Hepatocyte (in vitro differentiated cells): ENCODE measurements at regions not wholly inside any gene's neighbourhood (a gene's known extent, or its start where the extent isn't known, plus 50 kb on each side); places are given as distances from the start of the nearest gene placed in this dataset.
A peak's percentile ranks its signal among the peaks of the same experiment; 100 is the strongest.

Source experiments
- DNase-seq: peaks from one replicate; pipeline ENCODE4 v3.0.0-alpha.2; 2016; ENCODE audit warnings: low spot score
- H2AFZ ChIP-seq: fragments of 200-600 bp; sonication (generic); 2 replicates; pipeline ENCODE4 v1.6.0; 2016; ENCODE audit warnings: antibody characterized with exemption, mild to moderate bottlenecking
- H3K27ac ChIP-seq: fragments of 200-600 bp; sonication (generic); 2 replicates; pipeline ENCODE4 v1.5.1; 2016; ENCODE audit warnings: mild to moderate bottlenecking
- H3K27me3 ChIP-seq: fragments of 200-600 bp; sonication (generic); 2 replicates; pipeline ENCODE4 v1.6.1; 2016
- H3K36me3 ChIP-seq: fragments of 200-600 bp; sonication (generic); replicated peaks from 2 replicates; pipeline ENCODE4 v1.5.1; 2016; ENCODE audit warnings: low read depth; ENCODE audit not compliant: insufficient read depth
- H3K4me1 ChIP-seq: fragments of 200-600 bp; sonication (generic); 2 replicates; pipeline ENCODE4 v1.5.1; 2016; ENCODE audit warnings: mild to moderate bottlenecking, moderate library complexity; ENCODE audit not compliant: insufficient read depth
- H3K4me2 ChIP-seq: fragments of 200-600 bp; sonication (generic); 2 replicates; pipeline ENCODE4 v1.6.0; 2016
- H3K4me3 ChIP-seq: fragments of 200-600 bp; sonication (generic); 2 replicates; pipeline ENCODE4 v1.5.1; 2016; ENCODE audit warnings: mild to moderate bottlenecking
- H3K79me2 ChIP-seq: fragments of 200-600 bp; sonication (generic); 2 replicates; pipeline ENCODE4 v1.6.0; 2017; ENCODE audit warnings: mild to moderate bottlenecking
- H3K9me2 ChIP-seq: fragments of 200-600 bp; sonication (generic); replicated peaks from 2 replicates; pipeline ENCODE4 v1.6.0; 2017; ENCODE audit warnings: mild to moderate bottlenecking; ENCODE audit not compliant: insufficient read depth
- H3K9me3 ChIP-seq: fragments of 200-600 bp; sonication (generic); 2 replicates; pipeline ENCODE4 v1.5.1; 2016; ENCODE audit warnings: low read depth, mild to moderate bottlenecking
- H4K20me1 ChIP-seq: fragments of 200-600 bp; sonication (generic); 2 replicates; pipeline ENCODE4 v1.6.0; 2016; ENCODE audit warnings: mild to moderate bottlenecking; ENCODE audit not compliant: insufficient read depth, poor library complexity, severe bottlenecking
- CTCF ChIP-seq: fragments of 200-600 bp; sonication (generic); IDR thresholded peaks from 2 replicates; pipeline ENCODE4 v1.5.1; 2016; ENCODE audit warnings: antibody characterized with exemption, mild to moderate bottlenecking; ENCODE audit not compliant: poor library complexity
- EZH2 ChIP-seq: fragments of 200-600 bp; sonication (generic); IDR thresholded peaks from 2 replicates; pipeline ENCODE4 v1.6.1; 2016; ENCODE audit warnings: antibody characterized with exemption, mild to moderate bottlenecking, borderline replicate concordance
- EZH2phosphoT487 ChIP-seq: fragments of 200-600 bp; sonication (generic); IDR thresholded peaks from one replicate; pipeline ENCODE4 v1.6.1; 2018; ENCODE audit warnings: antibody characterized with exemption, mild to moderate bottlenecking, low read depth, moderate library complexity; ENCODE audit not compliant: unreplicated experiment, severe bottlenecking
- WGBS: methylation state at CpG from one replicate; pipeline ENCODE4 v1.1.6; 2016; ENCODE audit warnings: low lambda C conversion rate; ENCODE audit errors: missing lambda C conversion rate; 5-methylcytosine and 5-hydroxymethylcytosine counted together

DNA sequence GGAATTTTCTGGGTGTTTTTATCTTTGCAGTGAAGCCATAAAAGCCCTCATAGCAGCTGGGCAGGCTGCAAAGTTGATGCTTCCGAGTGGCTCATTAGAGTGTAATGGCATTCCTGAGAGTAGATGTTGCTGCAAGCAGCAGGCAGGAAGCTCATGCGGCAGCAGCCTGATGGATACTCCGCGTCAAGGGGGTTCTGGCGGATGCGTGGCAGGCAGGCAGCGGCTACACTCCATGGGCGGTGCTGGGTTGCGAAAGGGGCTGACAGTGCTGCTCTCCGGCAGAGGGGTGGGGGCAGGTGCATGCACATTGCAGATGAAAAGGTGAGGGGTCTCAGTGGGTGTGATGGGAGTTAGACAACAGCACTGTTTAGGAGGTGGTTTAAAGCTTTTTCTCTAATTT, 93.2 kb upstream of the AJAP1 start:
- Histone ChIP-seq H3K36me3 (no peaks in the 10 kb centered on the region), H3K4me1 (no peaks in the 10 kb centered on the region), H3K27me3 (no peaks in the 10 kb centered on the region), H4K20me1 (no peaks in the 10 kb centered on the region), H3K4me3 (no peak overlapping the region), H3K9me3 (no peaks in the 10 kb centered on the region), H2AFZ (no peak overlapping the region), H3K27ac (no peak overlapping the region), H3K9me2 (no peaks in the 10 kb centered on the region), H3K4me2 (no peak overlapping the region), H3K79me2 (no peaks in the 10 kb centered on the region)
- 37% methylated on average over 10 of the region's 10 CpGs for WGBS
- DNase-seq = peak; percentile 23
- TF ChIP-seq EZH2phosphoT487 (no peak), EZH2 (no peak), CTCF (no peak)

DNA sequence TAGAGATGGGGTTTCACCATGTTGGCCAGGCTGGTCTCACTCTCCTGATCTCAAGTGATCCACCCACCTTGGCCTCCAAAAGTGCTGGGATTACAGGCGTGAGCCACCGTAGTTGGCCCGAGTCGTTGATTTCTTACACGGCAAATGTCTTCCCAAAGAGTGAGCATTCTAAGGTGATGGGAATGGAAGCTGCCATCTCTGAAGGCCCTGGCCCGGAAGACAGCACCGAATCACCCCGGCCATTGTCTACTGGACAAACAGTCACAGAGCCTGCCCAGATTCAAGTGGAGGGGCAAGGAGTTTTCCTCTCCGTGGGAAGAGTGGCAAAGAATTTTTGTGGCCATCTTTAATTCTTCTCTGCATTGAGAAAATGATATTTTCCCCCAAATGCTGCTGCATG, 92.1 kb upstream of the AJAP1 start:
- no peak overlapping the region for H3K4me2 ChIP-seq

DNA sequence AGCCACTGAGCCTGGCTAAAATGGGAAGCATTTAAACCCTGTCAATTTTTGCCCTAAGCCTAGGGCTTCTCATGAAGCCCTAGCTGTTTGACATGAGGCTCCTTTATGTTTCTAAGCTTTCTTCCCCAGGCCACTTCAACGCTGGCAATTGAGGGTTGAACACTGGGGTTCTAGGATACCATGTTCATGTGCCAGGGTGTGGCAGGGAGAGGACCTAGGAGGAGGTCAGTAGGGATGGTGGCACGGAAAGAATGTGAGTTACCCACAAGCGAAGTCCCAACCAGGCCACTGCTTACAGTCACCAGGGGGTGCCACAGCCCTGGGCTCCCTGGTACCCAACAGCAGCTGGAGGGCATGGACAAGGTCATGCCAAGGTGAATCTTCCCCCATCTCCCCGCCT, 90.8 kb upstream of the AJAP1 start:
- H3K4me1 ChIP-seq = no peaks in the 10 kb centered on the region
- H4K20me1 ChIP-seq = no peaks in the 10 kb centered on the region
- H3K4me2 ChIP-seq = no peak overlapping the region
- no peaks in the 10 kb centered on the region for H3K9me3 ChIP-seq
- H2AFZ ChIP-seq = no peak overlapping the region
- TF ChIP-seq EZH2phosphoT487 (no peak), CTCF (no peak), EZH2 (no peak)
- no peak for DNase-seq
- WGBS = 79% methylated on average over 4 of the region's 4 CpGs
- H3K4me3 ChIP-seq = no peak overlapping the region
- H3K79me2 ChIP-seq = no peaks in the 10 kb centered on the region
- no peaks in the 10 kb centered on the region for H3K36me3 ChIP-seq
- H3K27me3 ChIP-seq = no peaks in the 10 kb centered on the region
- no peak overlapping the region for H3K27ac ChIP-seq
- H3K9me2 ChIP-seq = no peaks in the 10 kb centered on the region

More for the DNA sequence above, 92.1 kb upstream of the AJAP1 start:
- H3K36me3 ChIP-seq = no peaks in the 10 kb centered on the region
- H3K9me3 ChIP-seq = no peaks in the 10 kb centered on the region
- H2AFZ ChIP-seq = no peak overlapping the region
- DNase-seq = no peak
- no peaks in the 10 kb centered on the region for H3K9me2 ChIP-seq
- no peaks in the 10 kb centered on the region for H4K20me1 ChIP-seq
- TF ChIP-seq CTCF (no peak), EZH2 (no peak), EZH2phosphoT487 (no peak)
- H3K4me1 ChIP-seq = no peaks in the 10 kb centered on the region
- no peak overlapping the region for H3K4me3 ChIP-seq
- no peaks in the 10 kb centered on the region for H3K79me2 ChIP-seq
- no peak overlapping the region for H3K27ac ChIP-seq
- no peaks in the 10 kb centered on the region for H3K27me3 ChIP-seq
- 98% methylated on average over 9 of the region's 9 CpGs for WGBS

DNA sequence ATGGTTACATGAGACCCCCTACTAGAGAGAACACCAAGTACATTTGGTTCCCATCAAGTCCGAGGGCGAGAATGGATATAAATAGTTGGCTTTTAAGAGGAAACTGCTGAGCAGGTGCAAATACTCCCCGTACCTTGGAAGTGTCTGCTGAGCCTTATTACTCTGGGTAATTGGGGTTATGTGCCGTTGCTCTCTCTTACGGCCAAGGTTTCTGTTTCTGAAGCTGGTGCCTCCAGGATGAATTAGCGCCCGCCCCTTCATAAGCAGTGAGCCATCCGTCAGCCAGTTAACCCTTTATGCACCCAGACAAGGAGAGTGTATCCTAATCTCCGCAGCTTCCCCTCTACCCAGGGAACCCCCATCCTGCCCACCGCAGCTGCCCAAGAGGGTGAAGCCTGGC, 90.4 kb upstream of the AJAP1 start:
- Histone ChIP-seq H3K27ac (no peak overlapping the region), H3K79me2 (no peaks in the 10 kb centered on the region), H2AFZ (no peak overlapping the region), H3K36me3 (no peaks in the 10 kb centered on the region), H3K9me3 (no peaks in the 10 kb centered on the region), H4K20me1 (no peaks in the 10 kb centered on the region), H3K4me1 (no peaks in the 10 kb centered on the region), H3K4me3 (no peak overlapping the region), H3K9me2 (no peaks in the 10 kb centered on the region), H3K4me2 (no peak overlapping the region), H3K27me3 (no peaks in the 10 kb centered on the region)
- WGBS = 34% methylated on average over 10 of the region's 10 CpGs
- TF ChIP-seq EZH2 (no peak), CTCF (no peak), EZH2phosphoT487 (no peak)
- DNase-seq = no peak
